OCI-LY1 (cell line): ENCODE measurements at regions not wholly inside any gene's neighbourhood (a gene's known extent, or its start where the extent isn't known, plus 50 kb on each side); places are given as distances from the start of the nearest gene placed in this dataset.

Experiments
- H2AFZ ChIP-seq: fragments of 200-600 bp; sonication (generic), shearing (Covaris generic); 2 replicates; pipeline ENCODE4 v1.6.0; 2014; ENCODE audit warnings: antibody characterized with exemption, mild to moderate bottlenecking, low read length
- H3F3A ChIP-seq: fragments of 200-600 bp; sonication (generic), shearing (Covaris generic); 2 replicates; pipeline ENCODE4 v1.6.0; 2014; ENCODE audit warnings: mild to moderate bottlenecking, antibody characterized with exemption, low read length, moderate library complexity; ENCODE audit not compliant: insufficient read depth
- H3K27ac ChIP-seq: fragments of 200-600 bp; sonication (generic); 2 replicates; pipeline ENCODE4 v1.5.1; 2014; ENCODE audit warnings: low read length, mixed run types, mild to moderate bottlenecking, low read depth; ENCODE audit not compliant: poor library complexity, severe bottlenecking
- H3K27me3 ChIP-seq: fragments of 200-600 bp; sonication (generic); 2 replicates; pipeline ENCODE4 v1.6.0; 2014; ENCODE audit warnings: antibody characterized with exemption, mild to moderate bottlenecking, low read length, moderate library complexity; ENCODE audit not compliant: insufficient read depth
- H3K36me3 ChIP-seq: fragments of 200-600 bp; sonication (generic); 2 replicates; pipeline ENCODE4 v1.6.1; 2014; ENCODE audit warnings: mild to moderate bottlenecking, antibody characterized with exemption, low read length, moderate library complexity, mixed read lengths; ENCODE audit not compliant: insufficient read depth
- H3K4me1 ChIP-seq: fragments of 200-600 bp; sonication (generic); 2 replicates; pipeline ENCODE4 v1.5.1; 2014; ENCODE audit warnings: mild to moderate bottlenecking, low read length, moderate library complexity; ENCODE audit not compliant: insufficient read depth, severe bottlenecking
- H3K4me2 ChIP-seq: fragments of 200-600 bp; sonication (generic), shearing (Covaris generic); 2 replicates; pipeline ENCODE4 v1.6.1; 2014; ENCODE audit warnings: low read length
- H3K4me3 ChIP-seq: fragments of 200-600 bp; sonication (generic); 2 replicates; pipeline ENCODE4 v1.5.1; 2014; ENCODE audit warnings: low read length, low read depth, mild to moderate bottlenecking, mixed read lengths; ENCODE audit not compliant: poor library complexity, severe bottlenecking
- H3K79me2 ChIP-seq: fragments of 200-600 bp; shearing (Covaris generic); 2 replicates; pipeline ENCODE4 v1.6.1; 2016; ENCODE audit warnings: mixed run types, low read length, mixed read lengths; ENCODE audit not compliant: insufficient read depth
- H3K9ac ChIP-seq: fragments of 200-600 bp; sonication (generic), shearing (Covaris generic); 2 replicates; pipeline ENCODE4 v1.6.1; 2014; ENCODE audit warnings: mild to moderate bottlenecking, low read length, mixed read lengths
- H3K9me2 ChIP-seq: fragments of 200-600 bp; sonication (generic), shearing (Covaris generic); 2 replicates; pipeline ENCODE4 v1.6.1; 2014; ENCODE audit warnings: low read depth, mild to moderate bottlenecking, low read length, mixed read lengths
- H3K9me3 ChIP-seq: fragments of 200-600 bp; shearing (Covaris generic); 2 replicates; pipeline ENCODE4 v1.6.1; 2014; ENCODE audit warnings: low read length, mixed read lengths
- H4K20me1 ChIP-seq: fragments of 200-600 bp; sonication (generic), shearing (Covaris generic); 2 replicates; pipeline ENCODE4 v1.6.0; 2016; ENCODE audit warnings: mild to moderate bottlenecking, low read length; ENCODE audit not compliant: insufficient read depth
- EZH2 ChIP-seq: fragments of 200-600 bp; sonication (generic), shearing (Covaris generic); IDR thresholded peaks from 2 replicates; pipeline ENCODE4 v1.8.0; 2017; ENCODE audit warnings: borderline replicate concordance, mixed run types, mild to moderate bottlenecking, antibody characterized with exemption, low read length, moderate library complexity, mixed read lengths
- TF ChIP-seq, protein P1 (sequence below): fragments of 200-600 bp; sonication (generic), shearing (Covaris generic); IDR thresholded peaks from 2 replicates; pipeline ENCODE4 v1.5.1; 2017; ENCODE audit warnings: mild to moderate bottlenecking, antibody characterized with exemption, low read length, moderate library complexity, mixed read lengths

DNA sequence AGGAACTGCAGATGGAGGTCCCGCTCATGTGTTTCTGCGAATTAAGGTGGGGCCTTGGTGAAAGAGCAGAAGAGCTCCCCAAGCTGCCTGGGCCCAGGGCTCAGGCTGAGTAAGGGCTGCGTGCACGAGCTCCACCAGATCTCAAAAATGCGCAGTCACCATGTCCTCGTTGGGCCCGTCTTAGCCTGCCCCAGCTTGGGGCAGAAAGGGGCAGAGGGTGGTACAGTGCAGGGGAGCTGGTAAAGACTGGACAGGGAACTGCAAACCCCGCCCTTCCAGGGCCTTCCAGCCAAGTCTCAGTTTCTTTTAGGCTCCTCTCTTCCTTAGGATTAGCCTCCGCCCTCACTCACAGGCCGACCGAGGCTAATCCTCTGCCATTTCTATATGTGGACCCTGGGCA is 101.6 kb downstream of the FOXF2 start:
- Histone ChIP-seq H3K27ac (no peak overlapping the region), H3F3A (no peaks in the 10 kb centered on the region), H3K9ac (no peak overlapping the region), H3K4me2 (no peak overlapping the region), H3K27me3 (0 out of 2 replicates have a peak, but pooled peaks cover 3% of the 10 kb centered on the region), H3K4me1 (no peaks in the 10 kb centered on the region), H3K9me2 (no peaks in the 10 kb centered on the region), H3K36me3 (no peaks in the 10 kb centered on the region), H3K79me2 (no peaks in the 10 kb centered on the region), H3K4me3 (no peak overlapping the region), H3K9me3 (no peaks in the 10 kb centered on the region), H4K20me1 (no peaks in the 10 kb centered on the region), H2AFZ (no peak overlapping the region)
- no peak for TF ChIP-seq EZH2
- TF ChIP-seq, protein P1, sequence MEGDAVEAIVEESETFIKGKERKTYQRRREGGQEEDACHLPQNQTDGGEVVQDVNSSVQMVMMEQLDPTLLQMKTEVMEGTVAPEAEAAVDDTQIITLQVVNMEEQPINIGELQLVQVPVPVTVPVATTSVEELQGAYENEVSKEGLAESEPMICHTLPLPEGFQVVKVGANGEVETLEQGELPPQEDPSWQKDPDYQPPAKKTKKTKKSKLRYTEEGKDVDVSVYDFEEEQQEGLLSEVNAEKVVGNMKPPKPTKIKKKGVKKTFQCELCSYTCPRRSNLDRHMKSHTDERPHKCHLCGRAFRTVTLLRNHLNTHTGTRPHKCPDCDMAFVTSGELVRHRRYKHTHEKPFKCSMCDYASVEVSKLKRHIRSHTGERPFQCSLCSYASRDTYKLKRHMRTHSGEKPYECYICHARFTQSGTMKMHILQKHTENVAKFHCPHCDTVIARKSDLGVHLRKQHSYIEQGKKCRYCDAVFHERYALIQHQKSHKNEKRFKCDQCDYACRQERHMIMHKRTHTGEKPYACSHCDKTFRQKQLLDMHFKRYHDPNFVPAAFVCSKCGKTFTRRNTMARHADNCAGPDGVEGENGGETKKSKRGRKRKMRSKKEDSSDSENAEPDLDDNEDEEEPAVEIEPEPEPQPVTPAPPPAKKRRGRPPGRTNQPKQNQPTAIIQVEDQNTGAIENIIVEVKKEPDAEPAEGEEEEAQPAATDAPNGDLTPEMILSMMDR, result no peak

DNA sequence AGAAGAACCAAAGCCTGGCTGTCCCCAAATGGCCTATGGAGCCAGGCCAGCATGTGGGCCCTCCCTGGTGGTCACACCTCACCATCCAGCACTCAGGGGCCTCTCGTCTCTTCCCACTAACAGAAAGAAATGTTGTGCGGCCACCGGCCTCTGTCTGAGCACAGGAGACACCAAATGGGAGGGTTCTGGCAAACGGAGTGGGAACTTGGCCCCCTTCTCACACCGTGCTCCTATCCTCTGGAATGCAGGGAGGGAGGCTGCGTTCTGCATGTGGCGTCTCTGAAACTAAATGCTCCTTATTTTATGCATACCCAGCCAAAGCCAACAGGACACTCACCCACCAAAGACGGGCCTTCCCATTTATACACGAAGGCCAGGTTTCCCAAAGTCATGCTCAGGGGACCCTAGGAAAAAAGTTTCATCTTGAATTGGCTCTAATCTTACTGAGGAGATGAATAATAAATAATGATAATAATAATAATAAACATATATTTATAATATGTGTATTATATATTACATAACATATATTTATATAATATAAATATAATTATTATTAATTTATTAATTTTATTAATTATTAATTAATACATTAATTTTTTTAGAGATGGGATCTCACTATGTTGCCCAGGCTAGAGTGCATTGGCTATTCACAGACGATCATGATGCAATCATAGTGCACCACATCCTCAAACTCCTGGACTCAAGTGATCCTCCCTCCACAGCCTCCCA is 102.4 kb downstream of the FOXF2 start:
- H3F3A ChIP-seq, result no peaks in the 10 kb centered on the region
- no peaks in the 10 kb centered on the region for H4K20me1 ChIP-seq
- no peaks in the 10 kb centered on the region for H3K9me3 ChIP-seq
- H3K27me3 ChIP-seq, result 0 out of 2 replicates have a peak, but pooled peaks cover 3% of the 10 kb centered on the region
- H3K4me3 ChIP-seq, result no peak overlapping the region
- no peaks in the 10 kb centered on the region for H3K79me2 ChIP-seq
- H2AFZ ChIP-seq, result no peak overlapping the region
- no peaks in the 10 kb centered on the region for H3K9me2 ChIP-seq
- no peaks in the 10 kb centered on the region for H3K36me3 ChIP-seq
- H3K4me1 ChIP-seq, result no peaks in the 10 kb centered on the region
- no peak overlapping the region for H3K9ac ChIP-seq
- no peak for TF ChIP-seq EZH2
- TF ChIP-seq, protein P1, result no peak
- H3K27ac ChIP-seq, result no peak overlapping the region
- H3K4me2 ChIP-seq, result no peak overlapping the region

DNA sequence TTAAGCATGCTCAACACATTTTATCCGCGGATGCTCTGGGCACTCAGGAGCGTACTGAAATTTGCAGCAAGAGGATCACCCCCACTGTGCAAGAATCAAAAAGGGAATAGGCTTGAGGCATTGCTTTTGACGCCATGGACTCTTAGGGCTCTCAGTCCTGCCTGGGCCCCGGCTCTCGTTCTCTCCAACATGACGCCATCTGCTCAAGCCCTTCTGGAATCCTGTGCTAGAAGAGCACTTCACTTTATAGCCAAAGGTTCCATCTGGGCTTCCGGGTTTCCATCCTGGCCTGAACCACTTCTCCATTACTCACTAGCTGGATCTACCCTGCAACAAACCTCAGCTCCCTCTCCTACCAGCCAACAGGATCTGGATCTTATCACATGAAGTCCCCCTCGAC is 105.3 kb downstream of the FOXF2 start:
- TF ChIP-seq EZH2, result no peak
- no peak overlapping the region for H3K9ac ChIP-seq
- H3K27me3 ChIP-seq, result 0 out of 2 replicates have a peak, but pooled peaks cover 3% of the 10 kb centered on the region
- H3K4me3 ChIP-seq, result no peak overlapping the region
- H3K9me2 ChIP-seq, result no peaks in the 10 kb centered on the region
- H3F3A ChIP-seq, result no peaks in the 10 kb centered on the region
- H4K20me1 ChIP-seq, result no peaks in the 10 kb centered on the region
- H3K79me2 ChIP-seq, result no peaks in the 10 kb centered on the region
- no peaks in the 10 kb centered on the region for H3K9me3 ChIP-seq
- no peak overlapping the region for H3K27ac ChIP-seq
- H3K4me1 ChIP-seq, result no peaks in the 10 kb centered on the region
- H3K36me3 ChIP-seq, result no peaks in the 10 kb centered on the region
- no peak overlapping the region for H3K4me2 ChIP-seq
- no peak overlapping the region for H2AFZ ChIP-seq

DNA sequence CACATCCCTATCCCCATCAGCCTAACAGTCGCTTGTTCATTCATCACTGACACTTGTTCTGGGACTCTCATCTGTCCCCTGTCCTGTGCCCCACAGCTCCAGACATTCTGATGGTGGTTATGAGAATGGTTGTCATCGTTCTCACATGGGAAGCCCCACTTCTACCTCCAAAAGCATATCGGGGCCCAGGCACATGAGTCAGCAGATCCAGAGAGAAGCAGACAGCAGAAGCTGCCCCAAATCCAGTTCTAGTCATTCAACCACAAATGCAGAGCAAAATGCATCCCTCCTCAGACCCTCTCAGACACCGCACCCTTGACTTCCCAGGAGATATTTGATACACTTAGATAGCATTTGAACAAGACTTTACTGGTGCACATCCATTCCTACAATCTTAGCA is 106.0 kb downstream of the FOXF2 start:
- no peaks in the 10 kb centered on the region for H3K79me2 ChIP-seq
- no peak overlapping the region for H3K4me3 ChIP-seq
- H3K4me1 ChIP-seq, result no peaks in the 10 kb centered on the region
- no peak overlapping the region for H3K9ac ChIP-seq
- no peaks in the 10 kb centered on the region for H4K20me1 ChIP-seq
- H3F3A ChIP-seq, result no peaks in the 10 kb centered on the region
- no peaks in the 10 kb centered on the region for H3K9me3 ChIP-seq
- H3K9me2 ChIP-seq, result no peaks in the 10 kb centered on the region
- no peak overlapping the region for H2AFZ ChIP-seq
- no peak overlapping the region for H3K4me2 ChIP-seq
- no peaks in the 10 kb centered on the region for H3K36me3 ChIP-seq
- H3K27me3 ChIP-seq, result 0 out of 2 replicates have a peak, but pooled peaks cover 3% of the 10 kb centered on the region
- TF ChIP-seq, protein P1, result no peak
- TF ChIP-seq EZH2, result no peak
- no peak overlapping the region for H3K27ac ChIP-seq
